K562 (cell line): ENCODE measurements at regions not wholly inside any gene's neighbourhood (a gene's known extent, or its start where the extent isn't known, plus 50 kb on each side); places are given as distances from the start of the nearest gene placed in this dataset.

Source experiments
- ELF4 ChIP-seq: fragments of 450-650 bp; formaldehyde crosslinking; IDR thresholded peaks from 2 replicates; pipeline ENCODE4 v1.4.0; 2022; ENCODE audit warnings: missing genetic modification characterization
- HNRNPH1 ChIP-seq: fragments of 200-400 bp; formaldehyde crosslinking; optimal IDR thresholded peaks from 2 replicates; pipeline ENCODE3; 2017; ENCODE audit warnings: low read depth, mild to moderate bottlenecking, low read length, moderate library complexity
- TF ChIP-seq, protein P1 (sequence below): sonication (generic); formaldehyde crosslinking; IDR thresholded peaks from 2 replicates; pipeline ENCODE4 v1.8.1; 2023; ENCODE audit warnings: mild to moderate bottlenecking, missing genetic modification reagents, moderate library complexity
- TF ChIP-seq, protein P2 (sequence below), 3 experiments: IDR thresholded peaks in 2 of 3; conservative IDR thresholded peaks in 1 of 3; 2 replicates each; pipeline ENCODE4 v1.5.1; 2011 to 2012; ENCODE audit warnings: low read length in 3 of 3, mild to moderate bottlenecking in 3 of 3, control low read depth in 2 of 3, improper control_type of control experiment in 1 of 3, inconsistent platforms in 1 of 3, low read depth in 1 of 3, mixed read lengths in 1 of 3, moderate library complexity in 1 of 3; ENCODE audit not compliant: insufficient read depth in 2 of 3
- TF ChIP-seq, protein P3 (sequence below): fragments of 250-450 bp; sonication (Bioruptor Pico); IDR thresholded peaks from 2 replicates; pipeline ENCODE4 v1.9.0; 2021; ENCODE audit warnings: mild to moderate bottlenecking

DNA sequence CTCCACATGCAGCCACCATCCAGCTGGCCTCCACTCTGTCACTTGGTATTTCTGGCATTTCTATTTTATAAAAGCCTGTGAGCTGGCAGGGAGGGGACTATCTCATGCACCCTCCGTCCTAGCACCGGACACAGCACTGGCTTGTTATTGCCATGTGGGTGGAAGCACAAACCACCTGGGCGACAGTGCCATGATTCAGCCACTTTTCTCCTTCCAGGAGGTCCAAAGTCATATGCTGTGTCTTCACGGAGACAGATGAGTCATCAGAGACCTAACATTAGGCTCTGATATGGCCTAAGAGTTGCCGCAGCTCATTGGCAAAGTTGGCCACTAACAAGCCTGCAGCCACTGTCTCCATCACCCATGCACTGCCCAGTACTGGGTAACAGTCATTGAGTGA is 1123.0 kb downstream of the VRK1 start:
- TF ChIP-seq, protein P1, sequence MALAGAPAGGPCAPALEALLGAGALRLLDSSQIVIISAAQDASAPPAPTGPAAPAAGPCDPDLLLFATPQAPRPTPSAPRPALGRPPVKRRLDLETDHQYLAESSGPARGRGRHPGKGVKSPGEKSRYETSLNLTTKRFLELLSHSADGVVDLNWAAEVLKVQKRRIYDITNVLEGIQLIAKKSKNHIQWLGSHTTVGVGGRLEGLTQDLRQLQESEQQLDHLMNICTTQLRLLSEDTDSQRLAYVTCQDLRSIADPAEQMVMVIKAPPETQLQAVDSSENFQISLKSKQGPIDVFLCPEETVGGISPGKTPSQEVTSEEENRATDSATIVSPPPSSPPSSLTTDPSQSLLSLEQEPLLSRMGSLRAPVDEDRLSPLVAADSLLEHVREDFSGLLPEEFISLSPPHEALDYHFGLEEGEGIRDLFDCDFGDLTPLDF (CRISPR knock-in tag), result no peak
- TF ChIP-seq, protein P2, sequence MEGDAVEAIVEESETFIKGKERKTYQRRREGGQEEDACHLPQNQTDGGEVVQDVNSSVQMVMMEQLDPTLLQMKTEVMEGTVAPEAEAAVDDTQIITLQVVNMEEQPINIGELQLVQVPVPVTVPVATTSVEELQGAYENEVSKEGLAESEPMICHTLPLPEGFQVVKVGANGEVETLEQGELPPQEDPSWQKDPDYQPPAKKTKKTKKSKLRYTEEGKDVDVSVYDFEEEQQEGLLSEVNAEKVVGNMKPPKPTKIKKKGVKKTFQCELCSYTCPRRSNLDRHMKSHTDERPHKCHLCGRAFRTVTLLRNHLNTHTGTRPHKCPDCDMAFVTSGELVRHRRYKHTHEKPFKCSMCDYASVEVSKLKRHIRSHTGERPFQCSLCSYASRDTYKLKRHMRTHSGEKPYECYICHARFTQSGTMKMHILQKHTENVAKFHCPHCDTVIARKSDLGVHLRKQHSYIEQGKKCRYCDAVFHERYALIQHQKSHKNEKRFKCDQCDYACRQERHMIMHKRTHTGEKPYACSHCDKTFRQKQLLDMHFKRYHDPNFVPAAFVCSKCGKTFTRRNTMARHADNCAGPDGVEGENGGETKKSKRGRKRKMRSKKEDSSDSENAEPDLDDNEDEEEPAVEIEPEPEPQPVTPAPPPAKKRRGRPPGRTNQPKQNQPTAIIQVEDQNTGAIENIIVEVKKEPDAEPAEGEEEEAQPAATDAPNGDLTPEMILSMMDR (IDR thresholded peaks at IDR 0.05 in 2 of 3, conservative IDR thresholded peaks at IDR 0.05 in 1 of 3; ENCODE audit: insufficient read depth in 2 of 3, low read depth in 1 of 3, low read length in 3 of 3), result no peak
- no peak for TF ChIP-seq ELF4 (CRISPR knock-in tag)
- TF ChIP-seq HNRNPH1, result no peak
- TF ChIP-seq, protein P3, sequence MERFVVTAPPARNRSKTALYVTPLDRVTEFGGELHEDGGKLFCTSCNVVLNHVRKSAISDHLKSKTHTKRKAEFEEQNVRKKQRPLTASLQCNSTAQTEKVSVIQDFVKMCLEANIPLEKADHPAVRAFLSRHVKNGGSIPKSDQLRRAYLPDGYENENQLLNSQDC (CRISPR knock-in tag), result no peak
